T-cell (primary cell): ENCODE measurements at regions not wholly inside any gene's neighbourhood (a gene's known extent, or its start where the extent isn't known, plus 50 kb on each side); places are given as distances from the start of the nearest gene placed in this dataset.

Experiments used
- ATAC-seq, 4 experiments: fragments of 200-7000 bp in 3 of 4; fragments of 150-1000 bp in 1 of 4; cut with Tn5 transposase; replicated peaks in 1 of 4; 1 replicate in 3 of 4; 2 replicates in 1 of 4; pipeline ENCODE4 v1.10.0; 2021; ENCODE audit warnings: moderate library complexity in 3 of 4, mild to moderate bottlenecking in 2 of 4, moderate number of reproducible peaks in 1 of 4
- CTCF ChIA-PET, 2 donors: fragments of 300-600 bp; sonication (Branson Sonifier 250); formaldehyde crosslinking; loops; one replicate each; lab custom pipeline; 2022; ENCODE audit warnings: antibody characterized with exemption in 2 of 2; lab: Charles Lee
- POLR2A ChIA-PET, 2 donors: fragments of 300-600 bp; sonication (Branson Sonifier 250); formaldehyde crosslinking; loops; one replicate each; lab custom pipeline; 2022; ENCODE audit warnings: antibody characterized with exemption in 2 of 2; lab: Charles Lee
- DNase-seq, 35 experiments: peaks; one replicate each; pipeline versions ENCODE4 v3.0.0 to v3.0.0-alpha.2; 2013 to 2023
- H3K27ac ChIP-seq: one replicate; pipeline ENCODE4 v1.5.1; 2013; ENCODE audit warnings: low read length
- H3K27me3 ChIP-seq, 2 experiments: replicated peaks in 1 of 2; 1 replicate in 1 of 2; 2 replicates in 1 of 2; pipeline versions ENCODE4 v1.6.1 to v1.7.0; 2013; ENCODE audit warnings: low read length in 1 of 2, mixed read lengths in 1 of 2; ENCODE audit not compliant: control insufficient read depth in 2 of 2, insufficient read depth in 2 of 2; ENCODE audit errors: extremely low read depth in 1 of 2
- H3K36me3 ChIP-seq, 2 donors: 1 replicate in 1 of 2; 2 replicates in 1 of 2; pipeline versions ENCODE4 v1.6.1 to v1.7.0; 2013; ENCODE audit warnings: low read length in 1 of 2; ENCODE audit not compliant: control insufficient read depth in 2 of 2, insufficient read depth in 1 of 2; ENCODE audit errors: extremely low read depth in 1 of 2
- H3K4me1 ChIP-seq, 2 experiments: 1 replicate in 1 of 2; 2 replicates in 1 of 2; pipeline versions ENCODE4 v1.6.1 to v1.7.0; 2013; ENCODE audit warnings: low read length in 2 of 2, mixed read lengths in 1 of 2; ENCODE audit not compliant: insufficient read depth in 2 of 2, control insufficient read depth in 1 of 2; ENCODE audit errors: extremely low read depth in 1 of 2
- H3K4me3 ChIP-seq, 2 donors: 1 replicate in 1 of 2; 2 replicates in 1 of 2; pipeline versions ENCODE4 v1.5.1 to v1.7.0; 2013; ENCODE audit warnings: mild to moderate bottlenecking in 2 of 2, low read length in 1 of 2, moderate library complexity in 1 of 2; ENCODE audit not compliant: control insufficient read depth in 1 of 2; ENCODE audit errors: extremely low read depth in 1 of 2
- H3K9me3 ChIP-seq: 2 replicates; pipeline ENCODE4 v1.7.0; 2013
- H3K27ac Mint-ChIP-seq, 2 donors: one replicate each; pipeline ENCODE4 v1.8.0; 2020 to 2021; ENCODE audit warnings: mild to moderate bottlenecking in 2 of 2, mixed read lengths in 2 of 2
- H3K27me3 Mint-ChIP-seq, 2 donors: one replicate each; pipeline ENCODE4 v1.8.0; 2021 to 2022; ENCODE audit warnings: mixed read lengths in 2 of 2
- H3K36me3 Mint-ChIP-seq: one replicate; pipeline ENCODE4 v1.8.0; 2021; ENCODE audit warnings: mixed read lengths
- H3K4me1 Mint-ChIP-seq, 3 donors: one replicate each; pipeline ENCODE4 v1.8.0; 2020 to 2022; ENCODE audit warnings: mixed read lengths in 3 of 3, mild to moderate bottlenecking in 1 of 3
- H3K4me3 Mint-ChIP-seq, 3 donors: one replicate each; pipeline ENCODE4 v1.8.0; 2020 to 2022; ENCODE audit warnings: mild to moderate bottlenecking in 3 of 3, mixed read lengths in 3 of 3, moderate library complexity in 3 of 3
- H3K9me3 Mint-ChIP-seq, 3 donors: one replicate each; pipeline ENCODE4 v1.8.0; 2020 to 2022; ENCODE audit warnings: mixed read lengths in 3 of 3
- WGBS: methylation state at CpG from one replicate; pipeline ENCODE4 v1.1.5; 2013; ENCODE audit warnings: missing lambda C conversion rate; ENCODE audit not compliant: insufficient coverage; 5-methylcytosine and 5-hydroxymethylcytosine counted together

GRCh38 chr1:30043731-30044408 is 679.5 kb downstream of the MATN1 start:
- H3K4me1 Mint-ChIP-seq: peaks cover 0 to 9% (median 0%) of the 10 kb centered on the region in 3 donors
- ChIA-PET POLR2A (no interaction called here), CTCF (no interaction called here)
- Histone ChIP-seq H3K36me3 (no peaks in the 10 kb centered on the region), H3K4me3 (no peak overlapping the region), H3K27ac (no peak overlapping the region), H3K9me3 (no peaks in the 10 kb centered on the region), H3K4me1 (peaks cover 0 to 40% of the 10 kb centered on the region in 2 experiments), H3K27me3 (peaks cover 0 to 37% of the 10 kb centered on the region in 2 experiments)
- H3K4me3 Mint-ChIP-seq: no peak overlapping the region
- no peaks in the 10 kb centered on the region for H3K36me3 Mint-ChIP-seq
- peak in 2 of 35 experiments; percentile 16 to 18 for DNase-seq
- peaks cover 0 to 3% (median 0%) of the 10 kb centered on the region in 3 donors for H3K9me3 Mint-ChIP-seq
- no CpG with 5 or more reads among the region's 1 CpG for WGBS
- no peak overlapping the region for H3K27ac Mint-ChIP-seq
- peaks cover 10 to 12% of the 10 kb centered on the region in 2 donors for H3K27me3 Mint-ChIP-seq
- ATAC-seq: no peak

GRCh38 chr1:30043256-30043655 is 680.1 kb downstream of the MATN1 start:
- Histone ChIP-seq H3K27me3 (peaks cover 0 to 31% of the 10 kb centered on the region in 2 experiments), H3K4me3 (no peak overlapping the region), H3K4me1 (peaks cover 0 to 40% of the 10 kb centered on the region in 2 experiments), H3K27ac (no peak overlapping the region), H3K9me3 (no peaks in the 10 kb centered on the region), H3K36me3 (no peaks in the 10 kb centered on the region)
- no peak overlapping the region for H3K4me3 Mint-ChIP-seq
- ATAC-seq (no peak), DNase-seq (no peak)
- peaks cover 0 to 3% (median 0%) of the 10 kb centered on the region in 3 donors for H3K9me3 Mint-ChIP-seq
- H3K27me3 Mint-ChIP-seq: peaks cover 13 to 14% of the 10 kb centered on the region in 2 donors
- no peak overlapping the region for H3K27ac Mint-ChIP-seq
- ChIA-PET CTCF (no interaction called here), POLR2A (no interaction called here)
- WGBS: 50% methylated on average over 2 of the region's 2 CpGs
- no peaks in the 10 kb centered on the region for H3K36me3 Mint-ChIP-seq
- H3K4me1 Mint-ChIP-seq: peaks cover 0 to 9% (median 0%) of the 10 kb centered on the region in 3 donors

GRCh38 chr1:30042438-30043147 is 680.8 kb downstream of the MATN1 start:
- H3K4me3 ChIP-seq: no peak overlapping the region
- ATAC-seq (no peak), DNase-seq (peak in 1 of 35 experiments; percentile 3)
- no peaks in the 10 kb centered on the region for H3K36me3 ChIP-seq
- H3K27ac Mint-ChIP-seq: no peak overlapping the region
- peaks cover 0 to 9% (median 0%) of the 10 kb centered on the region in 3 donors for H3K4me1 Mint-ChIP-seq
- H3K9me3 ChIP-seq: no peaks in the 10 kb centered on the region
- ChIA-PET POLR2A (no interaction called here), CTCF (no interaction called here)
- 80% methylated on average over 1 of the region's 2 CpGs for WGBS
- peaks cover 0 to 35% of the 10 kb centered on the region in 2 experiments for H3K27me3 ChIP-seq
- peaks cover 0 to 40% of the 10 kb centered on the region in 2 experiments for H3K4me1 ChIP-seq
- H3K27me3 Mint-ChIP-seq: peaks cover 14 to 17% of the 10 kb centered on the region in 2 donors
- no peak overlapping the region for H3K27ac ChIP-seq
- H3K4me3 Mint-ChIP-seq: no peak overlapping the region
- H3K36me3 Mint-ChIP-seq: no peaks in the 10 kb centered on the region
- peaks cover 0 to 3% (median 0%) of the 10 kb centered on the region in 3 donors for H3K9me3 Mint-ChIP-seq

GRCh38 chr1:30041741-30042437 is 681.5 kb downstream of the MATN1 start:
- peaks cover 0 to 3% (median 0%) of the 10 kb centered on the region in 3 donors for H3K9me3 Mint-ChIP-seq
- H3K36me3 ChIP-seq: no peaks in the 10 kb centered on the region
- CTCF ChIA-PET: no interaction called here
- ATAC-seq: no peak
- H3K4me1 ChIP-seq: peaks cover 0 to 40% of the 10 kb centered on the region in 2 experiments
- H3K4me1 Mint-ChIP-seq: peaks cover 0 to 9% (median 0%) of the 10 kb centered on the region in 3 donors
- POLR2A ChIA-PET: no interaction called here
- no peak overlapping the region for H3K4me3 ChIP-seq
- peak in 1 of 35 experiments; percentile 18 for DNase-seq
- 80% methylated on average over 8 of the region's 8 CpGs for WGBS
- H3K9me3 ChIP-seq: no peaks in the 10 kb centered on the region
- H3K27me3 ChIP-seq: peaks cover 0 to 28% of the 10 kb centered on the region in 2 experiments
- no peak overlapping the region for H3K27ac Mint-ChIP-seq
- no peak overlapping the region for H3K4me3 Mint-ChIP-seq
- H3K27ac ChIP-seq: no peak overlapping the region
- H3K36me3 Mint-ChIP-seq: no peaks in the 10 kb centered on the region
- H3K27me3 Mint-ChIP-seq: peaks cover 14 to 17% of the 10 kb centered on the region in 2 donors

- Histone ChIP-seq H3K4me3 (no peak overlapping the region), H3K4me1 (peaks cover 0 to 40% of the 10 kb centered on the region in 2 experiments), H3K27ac (no peak overlapping the region), H3K9me3 (no peaks in the 10 kb centered on the region), H3K27me3 (peaks cover 0 to 24% of the 10 kb centered on the region in 2 experiments), H3K36me3 (no peaks in the 10 kb centered on the region)
- Mint-ChIP-seq H3K27ac (no peak overlapping the region), H3K4me1 (peaks cover 0 to 9% (median 0%) of the 10 kb centered on the region in 3 donors), H3K4me3 (no peak overlapping the region), H3K36me3 (no peaks in the 10 kb centered on the region), H3K27me3 (peaks cover 14 to 15% of the 10 kb centered on the region in 2 donors), H3K9me3 (peaks cover 0 to 3% (median 0%) of the 10 kb centered on the region in 3 donors)
- ChIA-PET CTCF (no interaction called here), POLR2A (no interaction called here)
- WGBS: 73% methylated on average over 4 of the region's 8 CpGs
- DNase-seq (peak in 1 of 35 experiments; percentile 13), ATAC-seq (no peak)
Measured at GRCh38 chr1:30040081-30041019, 683.0 kb downstream of the MATN1 start.
